Lung (tissue), 11 donors: ENCODE measurements at regions not wholly inside any gene's neighbourhood (a gene's known extent, or its start where the extent isn't known, plus 50 kb on each side); places are given as distances from the start of the nearest gene placed in this dataset.

ENCODE experiments used
- ATAC-seq: fragments of 200-7000 bp; cut with Tn5 transposase; one replicate; pipeline ENCODE4 v1.9.1; 2020; ENCODE audit warnings: moderate number of reproducible peaks; ENCODE audit not compliant: insufficient read depth, low FRiP score
- DNase-seq, 3 donors: peaks; one replicate each; pipeline ENCODE4 v3.0.0-alpha.2; 2013 to 2017
- H3K27ac ChIP-seq, 2 donors: one replicate each; pipeline ENCODE4 v1.5.1; 2013; ENCODE audit warnings: mild to moderate bottlenecking in 2 of 2, moderate library complexity in 2 of 2, control low read depth in 1 of 2, inconsistent platforms in 1 of 2, low read depth in 1 of 2, low read length in 1 of 2
- H3K27me3 ChIP-seq, 3 donors: one replicate each; pipeline ENCODE4 v1.5.1; 2013; ENCODE audit warnings: low read length in 2 of 3; ENCODE audit not compliant: control insufficient read depth in 3 of 3, insufficient read depth in 3 of 3
- H3K36me3 ChIP-seq, 4 donors: one replicate each; pipeline ENCODE4 v1.5.1; 2013; ENCODE audit warnings: low read length in 4 of 4, mild to moderate bottlenecking in 1 of 4, moderate library complexity in 1 of 4; ENCODE audit not compliant: control insufficient read depth in 4 of 4, insufficient read depth in 4 of 4
- H3K4me1 ChIP-seq, 5 donors: one replicate each; pipeline ENCODE4 v1.5.1; 2013; ENCODE audit warnings: low read length in 5 of 5, mild to moderate bottlenecking in 2 of 5, moderate library complexity in 1 of 5; ENCODE audit not compliant: control insufficient read depth in 5 of 5, insufficient read depth in 5 of 5
- H3K4me3 ChIP-seq: one replicate; pipeline ENCODE4 v1.5.1; 2013; ENCODE audit warnings: mild to moderate bottlenecking, control low read depth, moderate library complexity
- H3K9ac ChIP-seq, 2 donors: one replicate each; pipeline ENCODE4 v1.5.1; 2013; ENCODE audit warnings: low read length in 2 of 2, control low read depth in 1 of 2; ENCODE audit not compliant: insufficient read depth in 1 of 2
- H3K9me3 ChIP-seq, 4 donors: one replicate each; pipeline ENCODE4 v1.5.1; 2013; ENCODE audit warnings: low read length in 3 of 4, mild to moderate bottlenecking in 1 of 4, moderate library complexity in 1 of 4; ENCODE audit not compliant: control insufficient read depth in 4 of 4, insufficient read depth in 3 of 4
- CTCF ChIP-seq: IDR thresholded peaks from 2 replicates; pipeline ENCODE4 v1.5.1; 2012; ENCODE audit warnings: mild to moderate bottlenecking; ENCODE audit errors: control extremely low read depth, extremely low read depth
- WGBS, 2 donors: extraction: QIAGEN DNeasy Blood & Tissue Kit; methylation state at CpG; one replicate each; pipeline ENCODE4 v1.1.7; 2013; 5-methylcytosine and 5-hydroxymethylcytosine counted together
- donor health status: control.
- donor health status: control.
- donor health status: Bipolar disorder and iron deficiency.
- donor health status: healthy.
- donor health status: DM: yes; HTN: yes; CAD: no.

GRCh38 chr14:38101679-38102078, 106.0 kb upstream of the SSTR1 start:
- H3K27ac ChIP-seq = no peak overlapping the region
- H3K36me3 ChIP-seq = no peaks in the 10 kb centered on the region
- no peak overlapping the region for H3K9ac ChIP-seq
- no peak for TF ChIP-seq CTCF
- DNase-seq = no peak
- no peaks in the 10 kb centered on the region for H3K4me1 ChIP-seq
- no peak for ATAC-seq
- peaks cover 2 to 7% (median 4%) of the 10 kb centered on the region in 4 donors for H3K9me3 ChIP-seq
- H3K27me3 ChIP-seq = no peaks in the 10 kb centered on the region
- H3K4me3 ChIP-seq = no peak overlapping the region
- WGBS, 2 donors = 0 to 67% methylated on average over 1 of the region's 1 CpG

GRCh38 chr14:38103542-38104225, 104.0 kb upstream of the SSTR1 start:
- Histone ChIP-seq H3K4me3 (no peak overlapping the region), H3K4me1 (no peaks in the 10 kb centered on the region), H3K27ac (no peak overlapping the region), H3K36me3 (no peaks in the 10 kb centered on the region), H3K9ac (no peak overlapping the region), H3K27me3 (no peaks in the 10 kb centered on the region), H3K9me3 (peaks cover 2 to 8% (median 5%) of the 10 kb centered on the region in 4 donors)
- TF ChIP-seq CTCF = no peak
- no peak for DNase-seq
- 81 to 92% methylated on average over 6 of the region's 6 CpGs for WGBS, 2 donors
- ATAC-seq = no peak

- Histone ChIP-seq H3K9me3 (peaks cover 2 to 8% (median 5%) of the 10 kb centered on the region in 4 donors), H3K27me3 (no peaks in the 10 kb centered on the region), H3K4me3 (no peak overlapping the region), H3K27ac (no peak overlapping the region), H3K9ac (no peak overlapping the region), H3K4me1 (no peaks in the 10 kb centered on the region), H3K36me3 (no peaks in the 10 kb centered on the region)
- 90 to 93% methylated on average over 9 of the region's 9 CpGs for WGBS, 2 donors
- TF ChIP-seq CTCF = no peak
- ATAC-seq (no peak), DNase-seq (no peak)
These were observed 102.5 kb upstream of the SSTR1 start for GRCh38 chr14:38105106-38105702.

- H3K9ac ChIP-seq = no peak overlapping the region
- TF ChIP-seq CTCF = no peak
- no peaks in the 10 kb centered on the region for H3K36me3 ChIP-seq
- no peak for DNase-seq
- no peaks in the 10 kb centered on the region for H3K27me3 ChIP-seq
- no peaks in the 10 kb centered on the region for H3K4me1 ChIP-seq
- ATAC-seq = no peak
- H3K9me3 ChIP-seq = peaks cover 0 to 8% (median 0%) of the 10 kb centered on the region in 4 donors
- H3K4me3 ChIP-seq = no peak overlapping the region
- H3K27ac ChIP-seq = no peak overlapping the region
- WGBS, 2 donors = 61 to 69% methylated on average over 2 of the region's 2 CpGs
These were observed 100.5 kb upstream of the SSTR1 start for GRCh38 chr14:38107216-38107631.
